ENCODE measurements at regions not wholly inside any gene's neighbourhood (a gene's known extent, or its start where the extent isn't known, plus 50 kb on each side); places are given as distances from the start of the nearest gene placed in this dataset.

DNA sequence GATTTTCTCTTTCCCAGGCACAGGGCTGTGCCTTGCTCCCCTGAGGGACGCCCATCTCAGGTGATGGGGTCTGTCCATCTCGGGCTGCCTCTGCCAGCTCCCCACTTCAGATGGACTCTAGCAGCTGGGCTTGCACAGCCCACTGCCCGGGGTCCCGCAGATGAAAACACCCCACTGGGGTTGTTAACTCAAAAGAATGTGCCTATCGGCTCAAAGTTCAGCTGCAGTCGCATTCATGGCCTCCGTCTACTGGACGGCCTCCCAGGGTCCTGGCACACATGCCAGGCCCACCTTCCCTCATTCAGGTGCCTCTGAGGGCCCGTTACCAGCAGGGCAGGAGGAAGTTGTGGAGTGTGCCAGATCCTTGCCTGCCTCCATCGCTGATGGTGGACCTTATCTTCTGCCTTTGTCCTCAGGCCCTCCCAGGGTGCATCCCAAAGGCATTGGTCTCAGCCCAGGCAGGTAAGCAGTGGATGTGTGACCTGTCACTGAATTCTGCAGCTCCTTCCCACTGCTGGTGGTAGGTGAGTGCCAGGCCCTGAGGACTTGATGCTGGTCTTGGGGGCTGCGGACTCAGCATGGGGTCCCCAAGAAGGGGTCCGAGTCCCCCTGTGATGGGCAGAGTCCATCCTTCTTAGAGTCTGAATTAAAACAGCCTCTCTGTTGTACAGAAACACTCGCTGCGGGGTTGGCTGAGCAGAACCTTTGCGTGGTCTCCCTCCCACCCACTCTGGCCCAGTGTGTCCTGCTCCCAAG is 324.6 kb upstream of the DIO3 start:
- TF ChIP-seq POLR2A (IDR thresholded peaks at IDR 0.05; ENCODE audit: low read length) (no peak), GATA1 (IDR thresholded peaks at IDR 0.05; ENCODE audit: low read depth, low read length) (no peak)
